ENCODE measurements at regions not wholly inside any gene's neighbourhood (a gene's known extent, or its start where the extent isn't known, plus 50 kb on each side); places are given as distances from the start of the nearest gene placed in this dataset.

- CTCF ChIA-PET (ENCODE audit: partially characterized antibody): no interaction called here
- Histone ChIP-seq H4K91ac (replicated peaks; ENCODE audit: insufficient read length, low read length) (no peak overlapping the region), H3K18ac (ENCODE audit: extremely low read depth, low read length) (no peak overlapping the region), H4K8ac (ENCODE audit: extremely low read depth, insufficient read depth, low read length) (no peak overlapping the region), H2BK5ac (ENCODE audit: low read depth, low read length) (no peak overlapping the region), H3K79me2 (ENCODE audit: control insufficient read depth in 1 of 2, insufficient read depth in 2 of 2, low read length in 2 of 2) (no peaks in the 10 kb centered on the region), H3K79me1 (ENCODE audit: low read depth, low read length) (no peaks in the 10 kb centered on the region), H3K27ac (ENCODE audit: low read depth, low read length) (no peak overlapping the region), H3K4me3 (ENCODE audit: extremely low read depth in 1 of 4, insufficient read depth in 2 of 4, low read depth in 3 of 4, low read length in 4 of 4) (no peak overlapping the region), H2BK20ac (ENCODE audit: low read length) (no peak overlapping the region), H3K23me2 (ENCODE audit: low read depth, low read length) (no peaks in the 10 kb centered on the region), H3K27me3 (replicated peaks in 1 of 4; ENCODE audit: control insufficient read depth in 3 of 4, extremely low read depth in 1 of 4, insufficient read depth in 3 of 4, low read length in 3 of 4) (no peaks in the 10 kb centered on the region), H3K23ac (ENCODE audit: insufficient read length) (no peak overlapping the region), H3K4me1 (replicated peaks in 1 of 4; ENCODE audit: control insufficient read depth in 3 of 4, insufficient read depth in 4 of 4, low read length in 3 of 4) (no peaks in the 10 kb centered on the region), H2BK120ac (replicated peaks; ENCODE audit: low read depth, low read length) (no peak overlapping the region), H3K14ac (ENCODE audit: insufficient read length) (no peak overlapping the region), H2AK5ac (ENCODE audit: low read depth, low read length) (no peak overlapping the region), H3K4ac (replicated peaks; ENCODE audit: insufficient read length, low read depth, low read length) (no peak overlapping the region), H3K56ac (replicated peaks; ENCODE audit: insufficient read length, low read depth, low read length) (no peak overlapping the region), H3K36me3 (ENCODE audit: control insufficient read depth in 2 of 4, insufficient read depth in 4 of 4, low read length in 3 of 4) (no peaks in the 10 kb centered on the region), H3K9me3 (ENCODE audit: insufficient read depth in 2 of 2, low read depth in 1 of 2, low read length in 1 of 2) (no peaks in the 10 kb centered on the region), H3K9ac (replicated peaks in 1 of 4; ENCODE audit: extremely low read depth in 1 of 4, low read depth in 3 of 4, low read length in 3 of 4) (no peak overlapping the region), H3K4me2 (ENCODE audit: insufficient read depth in 1 of 2, low read depth in 2 of 2, low read length in 2 of 2) (no peak overlapping the region), H4K20me1 (replicated peaks in 1 of 2; ENCODE audit: control insufficient read depth in 1 of 2, insufficient read depth in 2 of 2, low read length in 2 of 2) (no peaks in the 10 kb centered on the region), H2BK15ac (ENCODE audit: low read length) (no peak overlapping the region), H4K5ac (ENCODE audit: insufficient read length, low read depth, low read length) (no peak overlapping the region), H2BK12ac (ENCODE audit: low read depth, low read length) (no peak overlapping the region), H2AFZ (ENCODE audit: low read length) (no peak overlapping the region)
- no peak for FAIRE-seq
- POLR2A ChIA-PET (ENCODE audit: partially characterized antibody): no interaction called here
- no peak for TF ChIP-seq SIX5 (IDR thresholded peaks at IDR 0.05; ENCODE audit: low read depth, low read length)
- 90% methylated on average over 3 of the region's 3 CpGs; no CpG with 5 or more reads in 1 of the 2 experiments for WGBS, 2 experiments (ENCODE audit: extremely low coverage in 1 of 2, insufficient coverage in 1 of 2, insufficient read length in 1 of 2, insufficient replicate concordance in 2 of 2, low coverage in 1 of 2, low lambda C conversion rate in 2 of 2, missing lambda C conversion rate in 1 of 2)
- no peak for DNase-seq (ENCODE audit: low read depth in 1 of 2, low spot score in 2 of 2)
Observed at GRCh38 chr1:198445872-198446271, 94.6 kb downstream of the ATP6V1G3 start.

Measured in H1 (cell line).